ENCODE measurements at regions not wholly inside any gene's neighbourhood (a gene's known extent, or its start where the extent isn't known, plus 50 kb on each side); places are given as distances from the start of the nearest gene placed in this dataset.
A peak's percentile ranks its signal among the peaks of the same experiment; 100 is the strongest.

GRCh38 chr11:16610213-16610737, 128.2 kb upstream of the C11orf58 start:
- no peak for ATAC-seq

DNA sequence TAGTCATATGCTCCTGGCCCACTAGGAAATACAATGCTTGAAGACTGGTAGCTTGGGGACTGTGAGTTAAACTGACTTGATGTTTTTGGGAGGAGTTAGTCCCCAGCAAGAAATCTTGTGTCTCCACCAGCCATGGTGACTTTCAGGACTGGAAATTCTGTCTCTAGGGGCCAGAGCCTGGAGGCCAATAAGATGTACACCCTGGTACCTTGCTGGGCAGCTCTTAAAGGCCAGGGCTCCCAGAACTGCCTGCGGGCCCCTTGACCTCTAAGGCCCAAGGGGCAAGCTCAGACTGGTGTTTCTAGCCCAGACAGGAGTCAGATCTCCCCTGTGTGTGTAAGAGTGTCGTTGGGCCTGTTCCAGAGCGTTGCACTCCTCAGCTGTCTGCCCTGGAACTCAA, 128.7 kb upstream of the C11orf58 start:
- no peak for ATAC-seq
- no peaks in the 10 kb centered on the region for H3K27me3 Mint-ChIP-seq
- peaks cover 6% of the 10 kb centered on the region for H3K36me3 Mint-ChIP-seq
- H3K9me3 Mint-ChIP-seq = no peaks in the 10 kb centered on the region
- H3K4me1 Mint-ChIP-seq = peaks cover 33% of the 10 kb centered on the region
- H3K4me3 Mint-ChIP-seq = no peak overlapping the region
- H3K27ac Mint-ChIP-seq = no peak overlapping the region

More at GRCh38 chr11:16610213-16610737, 128.2 kb upstream of the C11orf58 start:
- Mint-ChIP-seq H3K9me3 (no peaks in the 10 kb centered on the region), H3K27ac (no peak overlapping the region), H3K27me3 (no peaks in the 10 kb centered on the region), H3K4me3 (no peak overlapping the region), H3K4me1 (peaks cover 32% of the 10 kb centered on the region), H3K36me3 (peaks cover 6% of the 10 kb centered on the region)

GRCh38 chr11:16607675-16608644, 130.5 kb upstream of the C11orf58 start:
- no peak overlapping the region for H3K4me3 Mint-ChIP-seq
- no peak for ATAC-seq
- peaks cover 23% of the 10 kb centered on the region for H3K4me1 Mint-ChIP-seq
- H3K36me3 Mint-ChIP-seq = peaks cover 6% of the 10 kb centered on the region
- no peaks in the 10 kb centered on the region for H3K9me3 Mint-ChIP-seq
- no peaks in the 10 kb centered on the region for H3K27me3 Mint-ChIP-seq
- H3K27ac Mint-ChIP-seq = no peak overlapping the region

GRCh38 chr11:16606784-16607674, 131.4 kb upstream of the C11orf58 start:
- Mint-ChIP-seq H3K27me3 (no peaks in the 10 kb centered on the region), H3K9me3 (no peaks in the 10 kb centered on the region)

DNA sequence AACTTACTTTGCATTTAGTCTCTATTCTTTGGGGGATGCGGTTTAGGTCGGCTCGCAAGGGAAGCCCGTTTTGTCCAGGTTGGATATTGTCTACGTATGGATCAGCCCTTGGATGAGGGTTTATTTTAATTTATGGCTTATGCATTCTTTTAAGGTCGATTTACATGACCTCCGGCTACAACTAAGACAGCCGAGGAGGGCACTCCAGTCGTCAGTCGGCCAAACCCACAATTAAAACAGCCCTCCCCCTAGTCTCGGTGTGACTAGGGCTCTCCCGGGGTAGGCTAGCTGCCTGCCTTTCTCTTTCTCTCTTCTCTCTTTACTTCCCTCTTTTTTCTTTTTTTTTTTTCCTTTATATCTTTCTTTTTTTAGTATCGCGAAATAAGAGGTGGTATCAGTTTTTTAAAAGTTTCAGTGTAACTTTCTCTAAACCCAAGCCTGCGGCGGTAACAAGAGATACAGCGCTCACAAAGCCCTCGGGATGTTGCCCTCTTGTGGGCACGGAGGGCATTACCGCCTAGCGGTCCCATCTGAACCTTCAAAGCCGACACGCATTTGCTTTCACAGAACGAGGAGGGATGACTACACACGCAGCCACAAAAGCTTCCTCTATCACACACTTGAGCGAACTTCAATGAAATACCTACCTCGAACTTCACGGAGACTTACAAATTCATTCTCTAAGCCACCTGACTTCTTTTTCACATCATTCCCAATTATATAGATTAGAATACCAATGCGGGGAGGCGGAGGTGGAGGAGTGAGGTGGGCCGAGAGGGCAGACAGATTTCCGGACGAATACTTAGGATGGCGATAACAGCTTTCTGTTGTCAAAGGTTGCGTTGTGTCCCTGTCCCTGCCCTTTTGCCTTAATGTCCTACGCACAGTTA, 132.3 kb upstream of the C11orf58 start:
- Mint-ChIP-seq H3K27ac (peak overlapping the region; percentile 11), H3K4me3 (peak overlapping the region; percentile 69), H3K9me3 (no peaks in the 10 kb centered on the region), H3K27me3 (no peaks in the 10 kb centered on the region), H3K36me3 (peaks cover 6% of the 10 kb centered on the region), H3K4me1 (peaks cover 17% of the 10 kb centered on the region)
- peak; percentile 70 for ATAC-seq

More at GRCh38 chr11:16606784-16607674, 131.4 kb upstream of the C11orf58 start:
- Mint-ChIP-seq H3K4me1 (peaks cover 17% of the 10 kb centered on the region), H3K4me3 (no peak overlapping the region), H3K27ac (no peak overlapping the region), H3K36me3 (peaks cover 6% of the 10 kb centered on the region)
- no peak for ATAC-seq

GRCh38 chr11:16605389-16605893, 133.0 kb upstream of the C11orf58 start:
- peaks cover 6% of the 10 kb centered on the region for H3K36me3 Mint-ChIP-seq
- no peaks in the 10 kb centered on the region for H3K27me3 Mint-ChIP-seq
- H3K27ac Mint-ChIP-seq = no peak overlapping the region
- no peaks in the 10 kb centered on the region for H3K9me3 Mint-ChIP-seq
- peak overlapping the region; percentile 69 for H3K4me3 Mint-ChIP-seq
- ATAC-seq = no peak
- H3K4me1 Mint-ChIP-seq = peaks cover 17% of the 10 kb centered on the region

- Mint-ChIP-seq H3K27me3 (no peaks in the 10 kb centered on the region), H3K27ac (no peak overlapping the region)
These were observed 133.6 kb upstream of the C11orf58 start for GRCh38 chr11:16604794-16605388.

GRCh38 chr11:16603890-16604793, 134.3 kb upstream of the C11orf58 start:
- Mint-ChIP-seq H3K4me3 (peak overlapping the region; percentile 57), H3K9me3 (no peaks in the 10 kb centered on the region), H3K36me3 (peaks cover 6% of the 10 kb centered on the region), H3K27me3 (peaks cover 3% of the 10 kb centered on the region), H3K4me1 (peaks cover 17% of the 10 kb centered on the region), H3K27ac (no peak overlapping the region)
- ATAC-seq = no peak

More at GRCh38 chr11:16604794-16605388, 133.6 kb upstream of the C11orf58 start:
- Mint-ChIP-seq H3K36me3 (peaks cover 6% of the 10 kb centered on the region), H3K9me3 (no peaks in the 10 kb centered on the region), H3K4me3 (peak overlapping the region; percentile 69), H3K4me1 (peaks cover 17% of the 10 kb centered on the region)
- no peak for ATAC-seq

GRCh38 chr11:16603245-16603644, 135.2 kb upstream of the C11orf58 start:
- Mint-ChIP-seq H3K4me3 (no peak overlapping the region), H3K4me1 (peaks cover 17% of the 10 kb centered on the region), H3K27me3 (peaks cover 12% of the 10 kb centered on the region)

DNA sequence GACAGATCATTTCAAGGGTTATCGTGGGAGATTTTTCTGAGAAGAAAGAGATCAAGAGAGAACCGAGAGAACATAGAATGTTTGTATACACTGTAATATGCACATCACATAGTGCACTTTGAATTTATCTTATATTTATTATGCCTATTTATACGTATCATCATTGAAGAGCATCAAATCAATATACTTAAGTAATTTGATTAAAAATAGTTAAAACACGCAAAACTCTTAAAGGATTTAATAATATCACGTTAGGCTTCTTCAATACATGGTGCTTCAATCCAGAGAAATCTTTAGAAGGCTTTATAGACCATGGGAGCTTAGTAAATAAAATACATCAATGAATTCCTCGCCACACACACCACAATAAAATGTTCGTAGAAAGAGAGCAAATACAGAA, 139.5 kb upstream of the C11orf58 start:
- Mint-ChIP-seq H3K27ac (no peak overlapping the region), H3K4me3 (no peak overlapping the region), H3K27me3 (peaks cover 13% of the 10 kb centered on the region)

More at GRCh38 chr11:16603245-16603644, 135.2 kb upstream of the C11orf58 start:
- no peaks in the 10 kb centered on the region for H3K9me3 Mint-ChIP-seq
- ATAC-seq = no peak
- peaks cover 6% of the 10 kb centered on the region for H3K36me3 Mint-ChIP-seq
- H3K27ac Mint-ChIP-seq = no peak overlapping the region

DNA sequence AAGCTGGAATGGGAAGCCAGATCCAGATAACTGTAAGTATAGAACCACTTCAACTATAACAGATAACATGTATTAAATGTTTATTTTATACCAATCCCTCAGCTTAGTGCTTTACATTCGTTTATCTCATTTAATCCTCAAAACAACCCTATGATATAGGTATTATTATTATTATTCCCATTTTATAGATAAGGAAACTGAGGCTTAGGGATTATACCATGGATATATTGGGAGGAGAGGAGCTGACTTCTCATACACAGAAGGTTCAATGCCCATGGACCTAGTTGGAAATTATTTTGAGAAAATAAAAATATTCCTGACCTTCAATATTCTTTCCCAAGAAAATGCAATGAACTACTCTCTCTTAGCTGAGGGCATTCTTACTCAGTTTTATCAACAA, 140.4 kb upstream of the C11orf58 start:
- ATAC-seq = no peak
- no peaks in the 10 kb centered on the region for H3K4me1 Mint-ChIP-seq
- no peak overlapping the region for H3K4me3 Mint-ChIP-seq
- H3K27ac Mint-ChIP-seq = no peak overlapping the region
- H3K27me3 Mint-ChIP-seq = peaks cover 13% of the 10 kb centered on the region
- H3K36me3 Mint-ChIP-seq = no peaks in the 10 kb centered on the region
- no peaks in the 10 kb centered on the region for H3K9me3 Mint-ChIP-seq

More for the DNA sequence above, 139.5 kb upstream of the C11orf58 start:
- Mint-ChIP-seq H3K9me3 (no peaks in the 10 kb centered on the region), H3K4me1 (no peaks in the 10 kb centered on the region), H3K36me3 (no peaks in the 10 kb centered on the region)
- no peak for ATAC-seq

DNA sequence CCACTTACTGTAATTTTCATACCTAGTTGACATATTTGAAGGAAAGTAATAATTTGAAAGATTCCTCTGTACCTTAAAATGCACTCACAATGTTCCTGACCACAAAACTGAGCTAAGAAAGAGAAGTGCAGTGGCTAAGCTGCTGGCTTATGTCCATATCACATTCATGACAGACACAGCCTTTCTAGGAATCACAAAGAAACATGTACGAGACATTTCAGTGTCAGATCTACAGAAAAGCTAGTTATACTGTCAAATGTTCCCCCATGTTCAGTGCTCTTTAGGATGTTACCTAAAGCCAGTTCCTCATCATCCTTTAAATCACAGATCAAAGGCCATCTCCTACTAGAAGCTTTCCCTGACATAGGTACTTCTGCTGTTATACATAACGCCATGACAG, 142.2 kb upstream of the C11orf58 start:
- peaks cover 13% of the 10 kb centered on the region for H3K27me3 Mint-ChIP-seq
- no peak overlapping the region for H3K27ac Mint-ChIP-seq
- ATAC-seq = no peak
- H3K9me3 Mint-ChIP-seq = no peaks in the 10 kb centered on the region
- H3K4me3 Mint-ChIP-seq = no peak overlapping the region
- H3K36me3 Mint-ChIP-seq = no peaks in the 10 kb centered on the region
- H3K4me1 Mint-ChIP-seq = no peaks in the 10 kb centered on the region

DNA sequence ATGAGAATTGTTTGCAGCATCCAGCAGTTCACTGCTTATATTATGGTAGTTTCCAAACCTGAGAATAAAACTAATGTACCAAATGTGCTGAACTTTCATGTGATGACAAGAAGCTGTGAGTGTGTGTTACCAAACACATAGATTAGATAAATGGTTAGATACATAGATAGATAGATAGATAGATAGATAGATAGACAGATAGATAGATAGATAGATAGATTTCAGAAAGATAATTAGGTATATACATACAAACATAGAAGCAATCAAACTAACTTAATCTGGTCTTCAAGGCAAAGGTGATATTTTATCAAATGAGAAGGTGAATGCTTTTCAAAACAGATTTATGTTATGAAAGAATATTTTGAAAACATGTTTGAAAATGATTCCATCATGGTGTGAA, 147.3 kb upstream of the C11orf58 start:
- no peaks in the 10 kb centered on the region for H3K4me1 Mint-ChIP-seq
- no peak overlapping the region for H3K4me3 Mint-ChIP-seq
- no peaks in the 10 kb centered on the region for H3K36me3 Mint-ChIP-seq
- no peak for ATAC-seq
- H3K9me3 Mint-ChIP-seq = no peaks in the 10 kb centered on the region
- H3K27me3 Mint-ChIP-seq = no peaks in the 10 kb centered on the region
- H3K27ac Mint-ChIP-seq = no peak overlapping the region
